GM19239 (cell line): ENCODE measurements at regions not wholly inside any gene's neighbourhood (a gene's known extent, or its start where the extent isn't known, plus 50 kb on each side); places are given as distances from the start of the nearest gene placed in this dataset.

Experiments
- DNase-seq: peaks from one replicate; pipeline ENCODE4 v3.0.0; 2011; ENCODE audit warnings: low spot score; ENCODE audit not compliant: insufficient read length
- FAIRE-seq: peaks from 2 replicates; lab custom pipeline; 2011; peaks lifted over from hg19 to GRCh38; lab: Jason Lieb, UNC

DNA sequence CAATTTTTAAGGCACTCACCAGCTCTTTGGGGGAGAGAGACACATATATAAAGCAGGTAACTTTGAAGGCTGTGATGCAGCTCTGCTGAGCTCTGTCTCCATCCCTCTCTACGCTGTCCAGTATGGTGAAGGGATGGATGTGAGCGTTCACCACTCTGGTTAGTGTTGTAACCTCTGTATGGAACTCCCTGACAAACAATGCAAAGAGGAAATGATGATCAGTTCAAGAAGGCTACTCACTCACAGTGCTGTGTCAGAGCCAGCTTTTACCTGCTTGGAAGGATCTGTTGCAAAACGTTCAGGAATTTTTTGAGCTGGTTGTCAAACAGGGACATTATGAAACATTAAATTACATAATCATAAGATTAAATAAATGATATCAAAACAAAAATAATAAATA, 90.8 kb upstream of the SLC10A2 start:
- no peak for DNase-seq
- no peak for FAIRE-seq

- DNase-seq: no peak
- no peak for FAIRE-seq
These were observed 90.3 kb upstream of the SLC10A2 start for GRCh38 chr13:103156346-103156998.

GRCh38 chr13:103153466-103153865, 87.2 kb upstream of the SLC10A2 start:
- FAIRE-seq: no peak

DNA sequence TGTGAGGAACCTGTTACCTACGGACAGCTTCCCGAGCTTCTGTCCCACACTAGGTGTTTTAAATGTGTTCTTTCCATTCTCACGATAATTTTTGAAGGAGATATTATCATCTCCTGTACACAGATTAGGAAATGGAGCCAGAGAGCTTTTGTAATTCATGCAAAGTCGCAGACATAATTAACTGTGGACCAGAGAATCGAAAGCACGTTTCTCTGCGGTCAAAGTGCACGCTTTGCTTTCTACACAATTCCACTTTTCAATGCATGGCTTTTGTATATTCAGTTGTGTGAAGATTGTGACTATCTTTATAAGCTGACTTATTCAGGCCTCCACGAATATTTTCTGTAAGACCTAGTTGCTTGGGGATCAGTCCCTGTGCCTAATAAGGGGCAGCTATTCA, 81.7 kb upstream of the SLC10A2 start:
- DNase-seq: no peak
- FAIRE-seq: no peak

More at GRCh38 chr13:103153466-103153865, 87.2 kb upstream of the SLC10A2 start:
- DNase-seq: no peak

- FAIRE-seq (no peak), DNase-seq (no peak)
These were observed 79.2 kb upstream of the SLC10A2 start for GRCh38 chr13:103145442-103145841.

DNA sequence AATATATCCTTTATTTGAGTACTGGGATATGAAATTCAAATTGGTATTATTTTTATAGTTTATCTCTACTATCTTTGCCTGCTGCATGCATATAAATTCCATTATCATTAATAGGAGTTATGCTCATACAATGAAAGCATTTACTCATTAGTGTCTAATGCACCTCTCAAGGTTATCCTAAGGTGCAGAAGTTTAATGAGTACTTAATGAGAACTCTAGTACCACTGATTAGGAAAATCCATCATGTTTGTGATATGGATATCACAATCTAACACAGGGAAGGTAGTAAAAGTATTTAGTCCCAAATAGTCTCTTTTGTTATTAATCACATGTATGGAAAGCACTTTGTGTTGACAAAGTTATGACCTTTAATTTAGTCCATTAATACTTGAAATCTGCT, 77.2 kb upstream of the SLC10A2 start:
- FAIRE-seq: peak; percentile 18
- DNase-seq: no peak

DNA sequence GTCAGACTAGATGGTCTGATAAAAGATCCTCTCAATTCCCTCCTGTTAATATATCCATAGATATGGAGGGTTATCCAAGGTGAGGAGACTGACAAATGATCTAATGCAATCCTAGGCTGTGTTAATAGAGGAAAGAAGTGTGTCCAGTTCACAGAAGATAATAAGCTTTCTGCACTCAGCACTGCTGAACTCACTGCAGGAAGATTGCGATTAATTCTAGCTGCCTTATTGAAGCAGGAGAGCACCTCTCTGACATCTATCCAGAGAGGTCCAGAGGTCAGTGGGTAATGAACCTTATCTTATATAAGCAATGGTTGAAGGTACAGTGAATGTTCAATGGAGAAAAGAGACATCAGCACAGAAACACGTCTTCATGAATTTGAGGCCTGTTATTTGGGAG, 75.9 kb upstream of the SLC10A2 start:
- no peak for DNase-seq
- no peak for FAIRE-seq

- FAIRE-seq (peak; percentile 95), DNase-seq (peak; percentile 13)
These were observed 73.9 kb upstream of the SLC10A2 start for GRCh38 chr13:103140001-103140671.

- no peak for DNase-seq
- FAIRE-seq: peak; percentile 89
These were observed 68.1 kb upstream of the SLC10A2 start for GRCh38 chr13:103134271-103134670.

GRCh38 chr13:103133556-103133955, 67.3 kb upstream of the SLC10A2 start:
- DNase-seq: no peak
- FAIRE-seq: no peak

GRCh38 chr13:103130681-103131210, 64.5 kb upstream of the SLC10A2 start:
- DNase-seq (peak; percentile 12), FAIRE-seq (peak; percentile 98)

DNA sequence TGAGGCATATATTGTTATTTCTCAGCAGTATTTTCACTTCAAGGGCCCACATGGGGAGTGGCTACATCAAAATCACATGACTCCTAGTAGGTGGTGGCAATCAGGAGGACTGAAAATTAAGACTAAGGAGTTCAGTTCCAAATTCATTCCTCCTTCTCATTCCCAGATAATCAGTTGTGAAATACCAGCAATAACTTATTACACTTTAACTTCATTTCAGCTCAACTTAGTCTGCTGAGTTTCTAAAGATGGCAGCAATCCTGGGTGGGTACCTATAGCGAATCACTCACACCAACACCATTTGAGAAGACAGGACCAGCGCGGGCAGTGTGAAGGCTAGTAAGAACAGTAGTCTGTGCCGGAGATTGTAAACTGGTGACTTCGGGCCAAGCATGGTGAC, 63.9 kb upstream of the SLC10A2 start:
- DNase-seq (no peak), FAIRE-seq (no peak)
